Activated CD4-positive, alpha-beta T cell treated with anti-CD3 and anti-CD28 coated beads, Interleukin-2, amount 10 ng/mL, durations not matched to agents 24 days and 14 days (primary cell): ENCODE measurements at regions not wholly inside any gene's neighbourhood (a gene's known extent, or its start where the extent isn't known, plus 50 kb on each side); places are given as distances from the start of the nearest gene placed in this dataset.

Experiments
- DNase-seq: peaks from one replicate; pipeline ENCODE4 v3.0.0; 2022
- H3K27ac Mint-ChIP-seq: one replicate; pipeline ENCODE4 v1.8.0; 2022; ENCODE audit warnings: mild to moderate bottlenecking, mixed read lengths
- H3K27me3 Mint-ChIP-seq: one replicate; pipeline ENCODE4 v1.8.0; 2022; ENCODE audit warnings: mixed read lengths
- H3K36me3 Mint-ChIP-seq: one replicate; pipeline ENCODE4 v1.8.0; 2022; ENCODE audit warnings: low read depth, mild to moderate bottlenecking, mixed read lengths
- H3K4me1 Mint-ChIP-seq: one replicate; pipeline ENCODE4 v1.8.0; 2021; ENCODE audit warnings: mixed read lengths
- H3K4me3 Mint-ChIP-seq: one replicate; pipeline ENCODE4 v1.8.0; 2022; ENCODE audit warnings: mild to moderate bottlenecking, moderate library complexity, mixed read lengths
- H3K9me3 Mint-ChIP-seq: one replicate; pipeline ENCODE4 v1.8.0; 2021; ENCODE audit warnings: mixed read lengths
- intact Hi-C: fragments of 100-400 bp; cut with micrococcal nuclease; formaldehyde crosslinking; loops from one replicate; pipeline ENCODE4 v1.15.1; 2023

DNA sequence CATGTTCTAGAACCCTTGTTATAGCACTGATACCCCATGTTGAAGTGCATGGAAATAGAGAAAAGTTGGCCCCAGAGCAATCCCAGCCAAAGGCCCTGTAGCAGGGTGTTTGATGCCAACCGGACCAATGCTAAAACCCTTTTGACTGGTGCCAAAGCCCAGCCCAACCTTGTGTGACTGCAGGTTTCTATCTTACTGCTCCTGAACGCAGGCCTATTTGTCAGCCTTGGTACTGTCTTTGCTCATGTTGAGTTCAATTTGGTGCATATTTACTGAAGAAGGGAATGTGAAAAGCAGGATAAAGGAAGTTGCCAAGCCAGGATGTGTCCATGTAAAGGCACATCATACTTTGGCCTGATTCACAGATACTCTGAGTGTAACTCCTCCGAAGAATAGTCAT is 51.7 kb upstream of the NFASC start:
- no peaks in the 10 kb centered on the region for H3K9me3 Mint-ChIP-seq
- no peaks in the 10 kb centered on the region for H3K4me1 Mint-ChIP-seq
- H3K27me3 Mint-ChIP-seq = peaks cover 25% of the 10 kb centered on the region
- H3K4me3 Mint-ChIP-seq = no peak overlapping the region
- H3K27ac Mint-ChIP-seq = no peak overlapping the region
- no peak for DNase-seq
- intact Hi-C loops = no loop called here
- no peaks in the 10 kb centered on the region for H3K36me3 Mint-ChIP-seq

DNA sequence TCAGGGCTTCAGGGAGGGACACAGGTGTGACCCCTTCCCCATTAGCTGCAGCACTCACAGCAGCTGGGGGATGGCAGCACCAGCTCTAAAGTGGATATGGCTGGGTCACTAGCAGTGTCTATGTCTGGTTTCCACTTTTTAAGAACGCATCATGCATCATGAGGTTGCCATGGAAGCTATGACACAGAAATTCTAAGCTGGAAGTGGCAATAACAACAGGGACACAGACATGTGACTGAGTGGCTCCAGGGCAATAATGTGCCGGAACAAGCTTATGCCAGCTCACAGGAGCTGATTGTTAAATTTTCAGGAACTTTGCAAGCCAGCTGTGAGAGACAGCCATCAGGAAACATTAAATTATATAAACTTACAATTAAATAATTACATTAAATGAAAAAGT is 51.2 kb upstream of the NFASC start:
- Mint-ChIP-seq H3K4me3 (no peak overlapping the region), H3K9me3 (no peaks in the 10 kb centered on the region), H3K27ac (no peak overlapping the region), H3K27me3 (peaks cover 20% of the 10 kb centered on the region), H3K4me1 (no peaks in the 10 kb centered on the region), H3K36me3 (no peaks in the 10 kb centered on the region)
- intact Hi-C loops = no loop called here
- DNase-seq = no peak
